NT2/D1 (cell line): ENCODE measurements at regions not wholly inside any gene's neighbourhood (a gene's known extent, or its start where the extent isn't known, plus 50 kb on each side); places are given as distances from the start of the nearest gene placed in this dataset.
"Not testable (repeated sequence)": the region's sequence is repeated elsewhere in the genome, so short reads cannot be mapped to it uniquely, and the experiment has no call there.

Experiments used
- DNase-seq: peaks from one replicate; pipeline ENCODE4 v3.0.0-alpha.2; 2011; ENCODE audit warnings: low read depth, low spot score
- H3K27me3 ChIP-seq: 2 replicates; pipeline ENCODE4 v1.6.0; 2011; ENCODE audit warnings: mild to moderate bottlenecking; ENCODE audit not compliant: insufficient read length, insufficient read depth
- H3K36me3 ChIP-seq: 2 replicates; pipeline ENCODE4 v1.6.1; 2011; ENCODE audit warnings: mild to moderate bottlenecking, low read length, mixed read lengths; ENCODE audit not compliant: insufficient read depth, insufficient read length
- H3K4me1 ChIP-seq: 2 replicates; pipeline ENCODE4 v1.5.1; 2011; ENCODE audit not compliant: insufficient read depth, insufficient read length
- H3K4me3 ChIP-seq: 2 replicates; pipeline ENCODE4 v1.5.1; 2011; ENCODE audit warnings: low read depth; ENCODE audit not compliant: insufficient read length
- H3K9ac ChIP-seq: 2 replicates; pipeline ENCODE4 v1.6.0; 2011; ENCODE audit warnings: low read depth; ENCODE audit not compliant: insufficient read length
- H3K9me3 ChIP-seq: 2 replicates; pipeline ENCODE4 v1.5.1; 2011; ENCODE audit warnings: mild to moderate bottlenecking, low read length; ENCODE audit not compliant: insufficient read depth
- SUZ12 ChIP-seq: IDR thresholded peaks from 2 replicates; pipeline ENCODE4 v1.6.1; 2011; ENCODE audit not compliant: insufficient read length, insufficient read depth; ENCODE audit errors: extremely low read depth
- YY1 ChIP-seq: IDR thresholded peaks from 2 replicates; pipeline ENCODE4 v1.6.1; 2011; ENCODE audit not compliant: insufficient read length, insufficient read depth
- ZNF274 ChIP-seq: IDR thresholded peaks from 2 replicates; pipeline ENCODE4 v1.6.1; 2011; ENCODE audit warnings: mild to moderate bottlenecking, low read depth, low read length

- no peak for DNase-seq
- H3K9ac ChIP-seq: no peak overlapping the region
- TF ChIP-seq ZNF274 (no peak), YY1 (no peak), SUZ12 (no peak)
These were observed 84.9 kb upstream of the NRN1 start for GRCh38 chr6:6091608-6092002.

GRCh38 chr6:6090861-6091607 is 84.3 kb upstream of the NRN1 start:
- TF ChIP-seq YY1 (no peak), SUZ12 (no peak), ZNF274 (no peak)
- no peaks in the 10 kb centered on the region for H3K9me3 ChIP-seq
- H3K4me1 ChIP-seq: no peaks in the 10 kb centered on the region
- H3K27me3 ChIP-seq: no peaks in the 10 kb centered on the region
- H3K4me3 ChIP-seq: no peak overlapping the region
- no peak overlapping the region for H3K9ac ChIP-seq
- no peaks in the 10 kb centered on the region for H3K36me3 ChIP-seq
- DNase-seq: no peak

More at GRCh38 chr6:6091608-6092002, 84.9 kb upstream of the NRN1 start:
- no peak overlapping the region for H3K4me3 ChIP-seq
- no peaks in the 10 kb centered on the region for H3K9me3 ChIP-seq
- H3K36me3 ChIP-seq: no peaks in the 10 kb centered on the region
- no peaks in the 10 kb centered on the region for H3K27me3 ChIP-seq
- no peaks in the 10 kb centered on the region for H3K4me1 ChIP-seq

GRCh38 chr6:6085928-6086668 is 79.4 kb upstream of the NRN1 start:
- no peaks in the 10 kb centered on the region for H3K9me3 ChIP-seq
- no peaks in the 10 kb centered on the region for H3K36me3 ChIP-seq
- no peaks in the 10 kb centered on the region for H3K4me1 ChIP-seq
- no peaks in the 10 kb centered on the region for H3K27me3 ChIP-seq
- no peak overlapping the region for H3K4me3 ChIP-seq
- H3K9ac ChIP-seq: no peak overlapping the region
- no peak for DNase-seq
- TF ChIP-seq SUZ12 (no peak), ZNF274 (no peak), YY1 (no peak)

- no peaks in the 10 kb centered on the region for H3K27me3 ChIP-seq
- no peak overlapping the region for H3K9ac ChIP-seq
- H3K9me3 ChIP-seq: no peaks in the 10 kb centered on the region; the same call in 1 of the 2 replicates
- no peaks in the 10 kb centered on the region for H3K36me3 ChIP-seq
- no peak for DNase-seq
- no peaks in the 10 kb centered on the region for H3K4me1 ChIP-seq
- TF ChIP-seq YY1 (no peak), SUZ12 (no peak), ZNF274 (no peak)
- no peak overlapping the region for H3K4me3 ChIP-seq
These were observed 74.2 kb upstream of the NRN1 start for GRCh38 chr6:6080975-6081374.

GRCh38 chr6:6074190-6074589 is 67.5 kb upstream of the NRN1 start:
- H3K36me3 ChIP-seq: no peaks in the 10 kb centered on the region
- TF ChIP-seq SUZ12: no peak
- TF ChIP-seq ZNF274: no peak
- TF ChIP-seq YY1: no peak
- H3K27me3 ChIP-seq: no peaks in the 10 kb centered on the region
- H3K4me3 ChIP-seq: no peak overlapping the region
- no peaks in the 10 kb centered on the region for H3K9me3 ChIP-seq
- H3K4me1 ChIP-seq: peaks cover 2% of the 10 kb centered on the region
- H3K9ac ChIP-seq: no peak overlapping the region
- DNase-seq: no peak

GRCh38 chr6:6068157-6068556 is 61.4 kb upstream of the NRN1 start:
- H3K9me3 ChIP-seq, H3K4me3 ChIP-seq, DNase-seq, H3K27me3 ChIP-seq, H3K4me1 ChIP-seq, H3K9ac ChIP-seq, H3K36me3 ChIP-seq: not testable (repeated sequence)

- Histone ChIP-seq H3K36me3 (no peaks in the 10 kb centered on the region), H3K9me3 (no peaks in the 10 kb centered on the region), H3K27me3 (no peaks in the 10 kb centered on the region), H3K9ac (no peak overlapping the region), H3K4me3 (no peak overlapping the region), H3K4me1 (no peaks in the 10 kb centered on the region)
- no peak for DNase-seq
- TF ChIP-seq ZNF274: no peak
- no peak for TF ChIP-seq YY1
- no peak for TF ChIP-seq SUZ12
These were observed 51.3 kb upstream of the NRN1 start for GRCh38 chr6:6058054-6058444.
